GM18520 (cell line): ENCODE measurements at regions not wholly inside any gene's neighbourhood (a gene's known extent, or its start where the extent isn't known, plus 50 kb on each side); places are given as distances from the start of the nearest gene placed in this dataset.
"Not testable (repeated sequence)": the region's sequence is repeated elsewhere in the genome, so short reads cannot be mapped to it uniquely, and the experiment has no call there.

Experiments used
- ATAC-seq: cut with Tn5 transposase; IDR thresholded peaks from one replicate; pipeline ENCODE4 v1.9.1; 2021; ENCODE audit not compliant: unreplicated experiment

- no peak for ATAC-seq
Observed at GRCh38 chr2:200100027-200100426, 144.6 kb downstream of the MAIP1 start.

GRCh38 chr2:200101922-200102321 lies 146.5 kb downstream of the MAIP1 start:
- ATAC-seq: no peak

- no peak for ATAC-seq
Observed at GRCh38 chr2:200102971-200103370, 147.6 kb downstream of the MAIP1 start.

- no peak for ATAC-seq
Observed at GRCh38 chr2:200104015-200104414, 148.6 kb downstream of the MAIP1 start.

GRCh38 chr2:200107514-200108217 lies 152.3 kb downstream of the MAIP1 start:
- ATAC-seq: no peak

GRCh38 chr2:200109421-200109820 lies 154.0 kb downstream of the MAIP1 start:
- no peak for ATAC-seq

GRCh38 chr2:200110381-200110780 lies 155.0 kb downstream of the MAIP1 start:
- ATAC-seq: no peak

GRCh38 chr2:200113016-200113799 lies 157.8 kb downstream of the MAIP1 start:
- ATAC-seq: not testable (repeated sequence)

- ATAC-seq: no peak
Observed at GRCh38 chr2:200119236-200119635, 163.9 kb downstream of the MAIP1 start.

- no peak for ATAC-seq
Observed at GRCh38 chr2:200121931-200122330, 166.5 kb downstream of the MAIP1 start.

- no peak for ATAC-seq
Observed at GRCh38 chr2:200122683-200123082, 167.3 kb downstream of the MAIP1 start.

- not testable (repeated sequence) for ATAC-seq
Observed at GRCh38 chr2:200124665-200125368, 169.4 kb downstream of the MAIP1 start.

- no peak for ATAC-seq
Observed at GRCh38 chr2:200125444-200126284, 170.3 kb downstream of the MAIP1 start.

- ATAC-seq: not testable (repeated sequence)
Observed at GRCh38 chr2:200126285-200126670, 170.9 kb downstream of the MAIP1 start.

- ATAC-seq: not testable (repeated sequence)
Observed at GRCh38 chr2:200126680-200127079, 171.3 kb downstream of the MAIP1 start.

- no peak for ATAC-seq
Observed at GRCh38 chr2:200127848-200128247, 172.5 kb downstream of the MAIP1 start.

GRCh38 chr2:200128296-200128695 lies 172.9 kb downstream of the MAIP1 start:
- no peak for ATAC-seq

- no peak for ATAC-seq
Observed at GRCh38 chr2:200129721-200130462, 174.5 kb downstream of the MAIP1 start.

- ATAC-seq: no peak
Observed at GRCh38 chr2:200130762-200131166, 175.4 kb downstream of the MAIP1 start.

- ATAC-seq: no peak
Observed at GRCh38 chr2:200131307-200131706, 175.2 kb upstream of the SPATS2L start.
